Caco-2 (cell line): ENCODE measurements at regions not wholly inside any gene's neighbourhood (a gene's known extent, or its start where the extent isn't known, plus 50 kb on each side); places are given as distances from the start of the nearest gene placed in this dataset.

ENCODE experiments used
- BruUV-seq: library from RNA; stranded (reverse); fragments of 400-500 nt; replicated peaks from 2 replicates; lab custom pipeline; 2021; lab: Mats Ljungman, UMichigan
- CTCF ChIA-PET: fragments of 300-600 bp; sonication (Branson Sonifier 250); formaldehyde crosslinking; loops from one replicate; lab custom pipeline; 2022; ENCODE audit warnings: antibody characterized with exemption; lab: Charles Lee
- POLR2A ChIA-PET: fragments of 300-600 bp; sonication (Branson Sonifier 250); formaldehyde crosslinking; loops from one replicate; lab custom pipeline; 2022; ENCODE audit warnings: antibody characterized with exemption; lab: Charles Lee
- DNase-seq, 2 experiments: peaks; one replicate each; pipeline versions ENCODE4 v3.0.0 to v3.0.0-alpha.2; 2020 to 2022
- H3K27me3 ChIP-seq: replicated peaks from 2 replicates; pipeline ENCODE4 v1.6.0; 2011; ENCODE audit warnings: low read length; ENCODE audit not compliant: control insufficient read depth, insufficient read depth
- H3K36me3 ChIP-seq: 2 replicates; pipeline ENCODE4 v1.5.1; 2011; ENCODE audit warnings: low read length; ENCODE audit not compliant: control insufficient read depth, insufficient read depth
- H3K4me1 ChIP-seq: fragments of 250-450 bp; sonication (Bioruptor Pico); 2 replicates; pipeline ENCODE4 v1.5.1; 2020; ENCODE audit warnings: mild to moderate bottlenecking
- H3K4me3 ChIP-seq: 2 replicates; pipeline ENCODE4 v1.5.1; 2011; ENCODE audit warnings: low read depth, mild to moderate bottlenecking, control low read depth, low read length
- H3K9me3 ChIP-seq: fragments of 250-450 bp; sonication (Bioruptor Pico); 2 replicates; pipeline ENCODE4 v1.5.1; 2020; ENCODE audit warnings: mild to moderate bottlenecking, moderate library complexity
- H3K27ac Mint-ChIP-seq: one replicate; pipeline ENCODE4 v1.8.0; 2022; ENCODE audit warnings: mixed read lengths; ENCODE audit not compliant: unreplicated experiment
- H3K27me3 Mint-ChIP-seq: one replicate; pipeline ENCODE4 v1.8.0; 2022; ENCODE audit warnings: mixed read lengths; ENCODE audit not compliant: insufficient read depth, unreplicated experiment
- H3K36me3 Mint-ChIP-seq: one replicate; pipeline ENCODE4 v1.8.0; 2022; ENCODE audit warnings: mild to moderate bottlenecking, mixed read lengths; ENCODE audit not compliant: insufficient read depth, unreplicated experiment
- H3K4me1 Mint-ChIP-seq: one replicate; pipeline ENCODE4 v1.8.0; 2022; ENCODE audit warnings: low read depth, mixed read lengths; ENCODE audit not compliant: unreplicated experiment
- H3K4me3 Mint-ChIP-seq: one replicate; pipeline ENCODE4 v1.8.0; 2022; ENCODE audit warnings: mild to moderate bottlenecking, moderate library complexity, mixed read lengths; ENCODE audit not compliant: unreplicated experiment
- H3K9me3 Mint-ChIP-seq: one replicate; pipeline ENCODE4 v1.8.0; 2022; ENCODE audit warnings: mixed read lengths; ENCODE audit not compliant: unreplicated experiment
- intact Hi-C: fragments of 100-400 bp; cut with micrococcal nuclease; formaldehyde crosslinking; loops from one replicate; pipeline ENCODE4 v1.10.0; 2022; ENCODE audit not compliant: unreplicated experiment
- TF ChIP-seq, protein P1 (sequence below), 2 experiments: fragments of 200-600 bp in 1 of 2; IDR thresholded peaks; 1 replicate in 1 of 2; 2 replicates in 1 of 2; pipeline versions ENCODE4 v1.5.1 to v1.8.0; 2011 to 2022; ENCODE audit warnings: antibody characterized with exemption in 1 of 2, control low read depth in 1 of 2, inconsistent platforms in 1 of 2, low read depth in 1 of 2, low read length in 1 of 2, mild to moderate bottlenecking in 1 of 2, moderate library complexity in 1 of 2; ENCODE audit not compliant: insufficient read depth in 1 of 2, severe bottlenecking in 1 of 2, unreplicated experiment in 1 of 2

DNA sequence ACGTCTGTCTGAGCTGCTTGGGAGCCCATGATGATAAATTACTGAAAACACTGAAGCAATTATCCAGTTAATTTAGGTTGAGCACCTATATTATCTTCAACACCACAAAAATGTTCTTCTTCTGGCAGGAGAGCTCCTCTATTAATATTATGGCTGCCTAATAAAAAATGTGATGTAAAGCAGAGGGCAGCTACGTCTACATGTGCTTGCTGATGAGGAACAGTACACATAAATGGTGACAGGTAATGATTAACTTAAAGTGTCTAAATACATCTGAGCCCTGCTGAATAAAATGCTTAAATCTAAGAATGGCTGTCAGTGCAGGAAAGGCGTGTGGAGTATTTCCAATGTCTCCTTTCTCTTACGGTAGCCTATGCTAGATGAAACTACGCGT is 131.3 kb upstream of the NR3C1 start:
- no TSS peak for BruUV-seq
- POLR2A ChIA-PET: no interaction called here

DNA sequence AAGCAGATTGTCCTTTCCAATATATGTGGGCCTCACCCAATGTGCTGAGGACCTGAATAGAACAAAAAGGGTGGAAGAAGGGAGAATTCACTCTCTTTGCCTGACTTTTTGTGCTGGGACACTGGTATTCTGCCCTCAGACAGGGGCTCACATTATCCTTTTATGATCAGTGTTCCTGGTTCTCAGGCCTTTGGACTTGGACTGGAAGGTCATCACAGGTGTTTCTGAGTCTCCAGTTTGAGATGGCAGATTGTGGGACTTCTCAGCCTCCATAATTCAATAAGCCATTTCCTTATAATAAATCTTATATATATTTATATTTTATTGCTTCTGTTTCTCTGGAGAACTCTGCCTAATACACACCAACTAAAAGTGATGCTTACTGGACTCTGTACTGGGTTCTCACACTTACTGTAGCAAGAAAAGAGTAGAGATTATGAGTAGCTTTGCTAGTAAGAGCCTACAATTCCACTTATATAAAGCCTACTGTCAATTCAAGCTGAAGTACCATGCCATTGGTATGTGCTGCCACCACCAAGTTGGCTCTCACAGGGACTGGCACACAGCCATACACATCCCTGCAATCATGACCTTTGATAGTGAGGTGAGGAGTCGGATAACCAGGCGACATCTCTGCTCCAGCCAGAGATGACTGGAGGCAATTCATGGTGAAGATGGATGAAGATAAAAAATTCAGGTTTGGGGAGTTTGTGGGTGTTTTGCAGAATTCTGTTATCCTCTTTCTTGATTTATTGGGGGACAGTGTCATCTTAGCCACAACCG is 130.7 kb upstream of the NR3C1 start:
- H3K27me3 ChIP-seq: no peaks in the 10 kb centered on the region
- TF ChIP-seq, protein P1, sequence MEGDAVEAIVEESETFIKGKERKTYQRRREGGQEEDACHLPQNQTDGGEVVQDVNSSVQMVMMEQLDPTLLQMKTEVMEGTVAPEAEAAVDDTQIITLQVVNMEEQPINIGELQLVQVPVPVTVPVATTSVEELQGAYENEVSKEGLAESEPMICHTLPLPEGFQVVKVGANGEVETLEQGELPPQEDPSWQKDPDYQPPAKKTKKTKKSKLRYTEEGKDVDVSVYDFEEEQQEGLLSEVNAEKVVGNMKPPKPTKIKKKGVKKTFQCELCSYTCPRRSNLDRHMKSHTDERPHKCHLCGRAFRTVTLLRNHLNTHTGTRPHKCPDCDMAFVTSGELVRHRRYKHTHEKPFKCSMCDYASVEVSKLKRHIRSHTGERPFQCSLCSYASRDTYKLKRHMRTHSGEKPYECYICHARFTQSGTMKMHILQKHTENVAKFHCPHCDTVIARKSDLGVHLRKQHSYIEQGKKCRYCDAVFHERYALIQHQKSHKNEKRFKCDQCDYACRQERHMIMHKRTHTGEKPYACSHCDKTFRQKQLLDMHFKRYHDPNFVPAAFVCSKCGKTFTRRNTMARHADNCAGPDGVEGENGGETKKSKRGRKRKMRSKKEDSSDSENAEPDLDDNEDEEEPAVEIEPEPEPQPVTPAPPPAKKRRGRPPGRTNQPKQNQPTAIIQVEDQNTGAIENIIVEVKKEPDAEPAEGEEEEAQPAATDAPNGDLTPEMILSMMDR (IDR thresholded peaks at IDR 0.05; ENCODE audit: insufficient read depth in 1 of 2, low read depth in 1 of 2, low read length in 1 of 2, severe bottlenecking in 1 of 2, unreplicated experiment in 1 of 2): no peak
- DNase-seq: no peak
- no peak overlapping the region for H3K4me3 ChIP-seq
- Mint-ChIP-seq H3K27me3 (no peaks in the 10 kb centered on the region), H3K9me3 (no peaks in the 10 kb centered on the region), H3K4me3 (no peak overlapping the region), H3K36me3 (no peaks in the 10 kb centered on the region), H3K27ac (no peak overlapping the region), H3K4me1 (peaks cover 7% of the 10 kb centered on the region)
- H3K4me1 ChIP-seq: 0 out of 2 replicates have a peak, but pooled peaks cover 5% of the 10 kb centered on the region
- no TSS peak for BruUV-seq
- ChIA-PET CTCF (no interaction called here), POLR2A (no interaction called here)
- H3K9me3 ChIP-seq: peaks cover 3% of the 10 kb centered on the region
- intact Hi-C loops: no loop called here
- no peaks in the 10 kb centered on the region for H3K36me3 ChIP-seq

More for the DNA sequence above, 131.3 kb upstream of the NR3C1 start:
- 0 out of 2 replicates have a peak, but pooled peaks cover 5% of the 10 kb centered on the region for H3K4me1 ChIP-seq
- Mint-ChIP-seq H3K27ac (no peak overlapping the region), H3K36me3 (no peaks in the 10 kb centered on the region), H3K9me3 (no peaks in the 10 kb centered on the region), H3K4me3 (no peak overlapping the region), H3K27me3 (no peaks in the 10 kb centered on the region), H3K4me1 (peaks cover 7% of the 10 kb centered on the region)
- H3K36me3 ChIP-seq: no peaks in the 10 kb centered on the region
- H3K4me3 ChIP-seq: no peak overlapping the region
- CTCF ChIA-PET: no interaction called here
- intact Hi-C loops: no loop called here
- TF ChIP-seq, protein P1 (IDR thresholded peaks at IDR 0.05; ENCODE audit: insufficient read depth in 1 of 2, low read depth in 1 of 2, low read length in 1 of 2, severe bottlenecking in 1 of 2, unreplicated experiment in 1 of 2): no peak
- no peak for DNase-seq
- H3K27me3 ChIP-seq: no peaks in the 10 kb centered on the region
- H3K9me3 ChIP-seq: peaks cover 9% of the 10 kb centered on the region

DNA sequence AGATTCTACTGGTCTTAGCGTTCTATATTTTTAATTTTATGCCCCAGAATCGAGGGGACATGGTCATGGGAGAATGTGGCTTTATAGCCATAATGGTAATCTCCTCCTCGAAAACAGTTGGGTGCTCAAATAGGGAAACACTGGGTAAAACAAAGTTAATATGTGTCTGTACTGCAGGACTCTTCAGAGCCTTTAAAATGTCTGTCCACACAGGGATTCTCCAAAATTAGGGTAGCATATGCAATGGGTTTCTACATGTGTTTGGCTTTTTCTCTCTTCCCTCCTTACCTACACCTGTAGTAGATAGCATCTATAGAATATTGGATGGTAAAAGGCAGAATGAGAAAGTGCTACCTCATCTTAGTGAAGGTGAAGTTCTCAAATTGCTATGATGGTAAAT is 130.0 kb upstream of the NR3C1 start:
- no peaks in the 10 kb centered on the region for H3K27me3 Mint-ChIP-seq
- TF ChIP-seq, protein P1 (IDR thresholded peaks at IDR 0.05; ENCODE audit: insufficient read depth in 1 of 2, low read depth in 1 of 2, low read length in 1 of 2, severe bottlenecking in 1 of 2, unreplicated experiment in 1 of 2): no peak
- Histone ChIP-seq H3K36me3 (no peaks in the 10 kb centered on the region), H3K9me3 (no peaks in the 10 kb centered on the region), H3K4me3 (no peak overlapping the region), H3K4me1 (0 out of 2 replicates have a peak, but pooled peaks cover 5% of the 10 kb centered on the region), H3K27me3 (no peaks in the 10 kb centered on the region)
- POLR2A ChIA-PET: no interaction called here
- no peaks in the 10 kb centered on the region for H3K9me3 Mint-ChIP-seq
- DNase-seq: no peak
- intact Hi-C loops: no loop called here
- H3K27ac Mint-ChIP-seq: no peak overlapping the region
- no peaks in the 10 kb centered on the region for H3K36me3 Mint-ChIP-seq
- H3K4me1 Mint-ChIP-seq: peaks cover 7% of the 10 kb centered on the region
- CTCF ChIA-PET: no interaction called here
- no peak overlapping the region for H3K4me3 Mint-ChIP-seq
- no TSS peak for BruUV-seq
